GM23248 (cell line): ENCODE measurements at regions not wholly inside any gene's neighbourhood (a gene's known extent, or its start where the extent isn't known, plus 50 kb on each side); places are given as distances from the start of the nearest gene placed in this dataset.

Experiments used
- DNase-seq: peaks from one replicate; pipeline ENCODE4 v3.0.0-alpha.2; 2015
- H2AFZ ChIP-seq: fragments of 200-600 bp; sonication (generic); 2 replicates; pipeline ENCODE4 v1.6.1; 2016; ENCODE audit warnings: antibody characterized with exemption
- H3F3A ChIP-seq: fragments of 200-600 bp; sonication (generic); 2 replicates; pipeline ENCODE4 v1.6.1; 2016; ENCODE audit warnings: mild to moderate bottlenecking, antibody characterized with exemption, mixed run types; ENCODE audit not compliant: insufficient read depth
- H3K27ac ChIP-seq: fragments of 200-600 bp; sonication (generic); 2 replicates; pipeline ENCODE4 v1.5.1; 2016; ENCODE audit warnings: mild to moderate bottlenecking
- H3K27me3 ChIP-seq: fragments of 200-600 bp; sonication (generic); replicated peaks from 2 replicates; pipeline ENCODE4 v1.6.1; 2016; ENCODE audit warnings: mild to moderate bottlenecking; ENCODE audit not compliant: insufficient read depth
- H3K36me3 ChIP-seq: fragments of 200-600 bp; sonication (generic); 2 replicates; pipeline ENCODE4 v1.6.1; 2016; ENCODE audit warnings: low read depth, mild to moderate bottlenecking
- H3K4me1 ChIP-seq: fragments of 200-600 bp; sonication (generic); 2 replicates; pipeline ENCODE4 v1.6.1; 2016; ENCODE audit warnings: mild to moderate bottlenecking; ENCODE audit not compliant: insufficient read depth
- H3K4me2 ChIP-seq: fragments of 200-600 bp; sonication (generic); one replicate; pipeline ENCODE4 v1.6.1; 2016; ENCODE audit warnings: mild to moderate bottlenecking; ENCODE audit not compliant: unreplicated experiment
- H3K4me3 ChIP-seq: fragments of 200-600 bp; sonication (generic); 2 replicates; pipeline ENCODE4 v1.5.1; 2016; ENCODE audit warnings: mild to moderate bottlenecking
- H3K79me2 ChIP-seq: fragments of 200-600 bp; sonication (generic); 2 replicates; pipeline ENCODE4 v1.6.1; 2016; ENCODE audit warnings: mild to moderate bottlenecking; ENCODE audit not compliant: insufficient read depth
- H3K9ac ChIP-seq: fragments of 200-600 bp; sonication (generic); 2 replicates; pipeline ENCODE4 v1.6.1; 2016; ENCODE audit warnings: mild to moderate bottlenecking
- H3K9me2 ChIP-seq: fragments of 200-600 bp; sonication (generic); 2 replicates; pipeline ENCODE4 v1.6.1; 2016; ENCODE audit warnings: mixed run types, mild to moderate bottlenecking, moderate library complexity; ENCODE audit not compliant: insufficient read depth
- H3K9me3 ChIP-seq: fragments of 200-600 bp; sonication (generic); one replicate; pipeline ENCODE4 v1.6.1; 2017; ENCODE audit warnings: low read depth
- H4K20me1 ChIP-seq: fragments of 200-600 bp; sonication (generic); 2 replicates; pipeline ENCODE4 v1.6.0; 2016; ENCODE audit not compliant: insufficient read depth
- EZH2 ChIP-seq: fragments of 200-600 bp; sonication (generic); IDR thresholded peaks from 2 replicates; pipeline ENCODE4 v1.6.1; 2018; ENCODE audit warnings: antibody characterized with exemption, mild to moderate bottlenecking; ENCODE audit not compliant: insufficient read depth, poor library complexity, severe bottlenecking
- EZH2phosphoT487 ChIP-seq: fragments of 200-600 bp; sonication (generic); IDR thresholded peaks from 2 replicates; pipeline ENCODE4 v1.6.1; 2018; ENCODE audit warnings: antibody characterized with exemption, moderate library complexity, mild to moderate bottlenecking, low read depth; ENCODE audit not compliant: insufficient read depth
- WGBS, 2 experiments: methylation state at CpG; one replicate each; pipeline ENCODE4 v1.1.6; 2015 to 2017; ENCODE audit warnings: low lambda C conversion rate in 2 of 2, low coverage in 1 of 2; ENCODE audit errors: missing lambda C conversion rate in 2 of 2; 5-methylcytosine and 5-hydroxymethylcytosine counted together
- in situ Hi-C: fragments of 300-500 bp; cut with MboI; formaldehyde crosslinking; loops from 2 replicates; pipeline ENCODE4 v1.15.0; 2020

DNA sequence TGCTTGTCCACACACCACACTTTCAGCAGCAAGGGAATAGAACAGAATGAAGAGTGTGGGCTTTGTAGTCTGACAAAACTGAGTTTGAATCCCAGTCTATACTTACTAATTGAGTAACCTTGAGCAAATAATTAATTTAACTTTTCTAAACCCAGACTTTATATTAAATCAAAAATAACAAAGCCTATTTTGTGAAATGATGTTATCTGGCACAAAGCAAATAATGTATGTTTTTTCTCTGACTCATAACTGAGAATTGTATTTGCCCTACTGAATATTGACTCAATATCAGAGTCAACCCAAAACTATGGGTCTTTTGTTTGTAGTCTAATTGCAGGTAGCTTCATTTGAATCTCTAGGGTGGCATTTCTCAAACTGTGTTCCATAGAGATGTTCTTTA, 77.9 kb upstream of the TANC2 start:
- in situ Hi-C loops: no loop called here
- Histone ChIP-seq H3F3A (peaks cover 19% of the 10 kb centered on the region), H3K4me1 (peaks cover 27% of the 10 kb centered on the region), H3K4me3 (no peak overlapping the region), H3K4me2 (no peak overlapping the region), H3K79me2 (no peaks in the 10 kb centered on the region), H3K9me2 (no peaks in the 10 kb centered on the region), H3K9ac (no peak overlapping the region), H2AFZ (no peak overlapping the region), H3K27me3 (no peaks in the 10 kb centered on the region), H4K20me1 (no peaks in the 10 kb centered on the region), H3K27ac (no peak overlapping the region), H3K36me3 (no peaks in the 10 kb centered on the region), H3K9me3 (no peaks in the 10 kb centered on the region)
- DNase-seq: no peak
- TF ChIP-seq EZH2 (no peak), EZH2phosphoT487 (no peak)

DNA sequence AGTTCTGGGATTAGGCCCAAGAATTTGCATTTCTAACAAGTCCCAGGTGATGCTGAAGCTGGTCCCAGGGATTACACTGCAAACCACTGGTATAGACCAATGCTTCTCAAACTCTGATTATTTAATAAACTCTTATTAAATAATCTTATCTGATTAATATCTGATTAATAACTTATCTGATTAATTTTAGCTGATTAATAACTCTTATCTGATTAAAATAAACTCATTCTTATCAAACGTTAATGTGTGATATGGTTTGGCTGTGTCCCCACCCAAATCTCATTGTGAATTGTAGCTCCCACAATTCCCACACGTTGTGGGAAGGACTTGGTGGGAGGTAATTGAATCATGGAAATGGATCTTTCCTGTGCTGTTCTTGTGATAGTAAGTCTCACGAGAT, 78.6 kb upstream of the TANC2 start:
- H3K36me3 ChIP-seq: no peaks in the 10 kb centered on the region
- no peaks in the 10 kb centered on the region for H3K27me3 ChIP-seq
- in situ Hi-C loops: no loop called here
- no peaks in the 10 kb centered on the region for H4K20me1 ChIP-seq
- TF ChIP-seq EZH2phosphoT487 (no peak), EZH2 (no peak)
- 74 to 76% methylated on average over 3 of the region's 3 CpGs for WGBS, 2 experiments
- no peaks in the 10 kb centered on the region for H3K9me3 ChIP-seq
- H3K4me1 ChIP-seq: peaks cover 26% of the 10 kb centered on the region
- H2AFZ ChIP-seq: no peak overlapping the region
- H3K4me3 ChIP-seq: no peak overlapping the region
- H3K79me2 ChIP-seq: no peaks in the 10 kb centered on the region
- no peak overlapping the region for H3K9ac ChIP-seq
- no peaks in the 10 kb centered on the region for H3K9me2 ChIP-seq
- H3F3A ChIP-seq: peaks cover 12% of the 10 kb centered on the region; the same call in 1 of the 2 replicates
- DNase-seq: no peak
- no peak overlapping the region for H3K4me2 ChIP-seq
- no peak overlapping the region for H3K27ac ChIP-seq

DNA sequence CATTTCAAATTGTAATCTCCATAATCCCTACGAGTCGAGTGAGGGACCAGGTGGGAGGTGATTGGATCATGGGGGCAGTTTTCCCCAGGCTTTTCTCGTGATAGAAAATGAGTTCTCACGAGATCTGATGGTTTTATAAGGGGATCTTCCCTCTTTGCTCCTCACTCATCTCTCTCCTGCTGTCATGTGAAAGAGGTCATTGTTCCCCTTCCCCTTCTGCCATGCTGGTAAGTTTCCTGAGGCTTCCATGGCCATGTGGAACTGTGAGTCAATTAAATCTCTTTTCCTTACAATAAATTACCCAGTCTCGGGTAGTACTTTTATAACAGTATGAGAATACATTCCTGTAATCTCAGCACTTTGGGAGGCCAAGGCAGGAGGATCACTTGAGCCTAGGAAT, 76.7 kb upstream of the MARCHF10 start:
- H3K27me3 ChIP-seq: no peaks in the 10 kb centered on the region
- no peaks in the 10 kb centered on the region for H3K9me3 ChIP-seq
- H4K20me1 ChIP-seq: no peaks in the 10 kb centered on the region
- TF ChIP-seq EZH2phosphoT487 (no peak), EZH2 (no peak)
- H3K9ac ChIP-seq: no peak overlapping the region
- 0 out of 2 replicates have a peak, but pooled peaks cover 8% of the 10 kb centered on the region for H3F3A ChIP-seq
- no peak overlapping the region for H3K27ac ChIP-seq
- no peak overlapping the region for H3K4me3 ChIP-seq
- in situ Hi-C loops: no loop called here
- H2AFZ ChIP-seq: no peak overlapping the region
- no peak overlapping the region for H3K4me2 ChIP-seq
- H3K36me3 ChIP-seq: no peaks in the 10 kb centered on the region
- no peaks in the 10 kb centered on the region for H3K9me2 ChIP-seq
- no peaks in the 10 kb centered on the region for H3K79me2 ChIP-seq
- DNase-seq: no peak
- peaks cover 20% of the 10 kb centered on the region for H3K4me1 ChIP-seq
- WGBS, 2 experiments: 69 to 70% methylated on average over 5 of the region's 5 CpGs

DNA sequence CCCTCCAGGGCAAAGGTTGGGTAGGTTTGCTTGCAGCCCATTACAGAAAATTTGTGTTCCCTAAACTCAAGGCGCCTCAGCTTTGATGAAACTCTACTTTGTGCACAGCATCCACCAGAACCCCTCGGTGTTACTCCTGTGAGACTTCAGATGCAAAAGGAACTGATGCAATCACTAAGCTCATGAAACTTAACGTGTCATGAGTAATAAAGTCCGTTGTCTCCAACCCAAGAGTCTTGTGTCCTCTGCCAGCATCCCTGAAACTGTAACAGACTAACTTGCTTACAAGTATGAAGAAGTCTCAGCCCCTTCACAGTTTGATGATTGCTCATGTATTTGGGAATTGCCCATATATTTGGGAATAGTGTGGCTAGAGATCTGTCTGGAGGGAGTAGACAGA, 74.8 kb upstream of the MARCHF10 start:
- 39 to 50% methylated on average over 4 of the region's 4 CpGs for WGBS, 2 experiments
- in situ Hi-C loops: no loop called here
- no peaks in the 10 kb centered on the region for H3F3A ChIP-seq
- no peaks in the 10 kb centered on the region for H4K20me1 ChIP-seq
- no peaks in the 10 kb centered on the region for H3K9me2 ChIP-seq
- DNase-seq: peak; percentile 80
- peaks cover 8% of the 10 kb centered on the region for H3K4me1 ChIP-seq
- H3K4me2 ChIP-seq: no peak overlapping the region
- H3K4me3 ChIP-seq: no peak overlapping the region
- H3K27ac ChIP-seq: no peak overlapping the region
- no peaks in the 10 kb centered on the region for H3K79me2 ChIP-seq
- no peak overlapping the region for H3K9ac ChIP-seq
- TF ChIP-seq EZH2: no peak
- TF ChIP-seq EZH2phosphoT487: no peak
- H2AFZ ChIP-seq: peak overlapping the region; percentile 31
- no peaks in the 10 kb centered on the region for H3K27me3 ChIP-seq
- no peaks in the 10 kb centered on the region for H3K36me3 ChIP-seq
- no peaks in the 10 kb centered on the region for H3K9me3 ChIP-seq

DNA sequence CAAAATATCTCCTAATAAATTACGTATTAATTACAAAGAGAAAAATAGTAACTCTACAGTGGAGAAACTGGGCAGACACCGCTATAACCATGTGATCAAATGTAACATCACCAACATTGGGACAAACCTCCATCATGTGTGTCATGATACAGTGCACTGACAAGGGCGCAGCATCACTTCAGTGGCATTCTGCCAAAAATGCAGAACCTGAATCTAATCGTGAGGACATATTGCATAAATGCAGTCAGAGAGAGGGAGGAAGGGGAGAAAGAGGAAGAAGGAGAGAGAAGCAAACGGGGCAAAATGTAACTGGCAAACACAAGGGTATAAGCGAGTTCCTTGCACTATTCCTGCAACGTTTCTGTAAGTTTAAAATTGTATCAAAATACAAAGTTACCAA, 74.2 kb upstream of the MARCHF10 start:
- 79 to 88% methylated on average over 7 of the region's 7 CpGs for WGBS, 2 experiments
- H3K9ac ChIP-seq: no peak overlapping the region
- no peak for TF ChIP-seq EZH2phosphoT487
- no peak for TF ChIP-seq EZH2

More for the DNA sequence above, 74.2 kb upstream of the MARCHF10 start:
- no peak for DNase-seq
- Histone ChIP-seq H3K4me2 (no peak overlapping the region), H4K20me1 (no peaks in the 10 kb centered on the region), H2AFZ (peak overlapping the region; percentile 31), H3K79me2 (no peaks in the 10 kb centered on the region), H3K27ac (no peak overlapping the region), H3K36me3 (no peaks in the 10 kb centered on the region), H3K9me2 (no peaks in the 10 kb centered on the region), H3K4me3 (no peak overlapping the region), H3F3A (peaks cover 2% of the 10 kb centered on the region; the same call in 1 of the 2 replicates), H3K27me3 (no peaks in the 10 kb centered on the region), H3K4me1 (peaks cover 8% of the 10 kb centered on the region), H3K9me3 (no peaks in the 10 kb centered on the region)
- in situ Hi-C loops: no loop called here
